Endothelial cell of umbilical vein (primary cell): ENCODE measurements at regions not wholly inside any gene's neighbourhood (a gene's known extent, or its start where the extent isn't known, plus 50 kb on each side); places are given as distances from the start of the nearest gene placed in this dataset.

Experiments used
- CTCF ChIP-seq, 2 donors: IDR thresholded peaks; 1 replicate in 1 of 2; 2 replicates in 1 of 2; pipeline ENCODE4 v1.5.1; 2011; ENCODE audit warnings: low read length in 2 of 2, mild to moderate bottlenecking in 2 of 2, moderate library complexity in 2 of 2, control low read depth in 1 of 2, inconsistent platforms in 1 of 2, low read depth in 1 of 2; ENCODE audit not compliant: insufficient read depth in 1 of 2; ENCODE audit errors: extremely low read depth in 1 of 2
- EZH2 ChIP-seq: IDR thresholded peaks from 2 replicates; pipeline ENCODE4 v1.6.1; 2012; ENCODE audit warnings: borderline replicate concordance, low read depth, mild to moderate bottlenecking, moderate library complexity, low read length, inconsistent platforms; ENCODE audit not compliant: severe bottlenecking
- GATA2 ChIP-seq: IDR thresholded peaks from 2 replicates; pipeline ENCODE4 v1.7.0; 2011; ENCODE audit warnings: low read depth, mild to moderate bottlenecking, moderate library complexity, mixed read lengths, low read length; ENCODE audit not compliant: insufficient read length, insufficient read depth
- JUN ChIP-seq: IDR thresholded peaks from 2 replicates; pipeline ENCODE4 v1.6.1; 2011; ENCODE audit warnings: borderline replicate concordance, low read depth; ENCODE audit not compliant: insufficient read length, insufficient read depth
- MAX ChIP-seq: IDR thresholded peaks from 2 replicates; pipeline ENCODE4 v1.6.1; 2011; ENCODE audit not compliant: insufficient read depth, insufficient read length
- POLR2A ChIP-seq: IDR thresholded peaks from 2 replicates; pipeline ENCODE4 v1.6.1; 2012; ENCODE audit warnings: low read depth, mild to moderate bottlenecking, control low read depth, low read length
- POLR2AphosphoS5 ChIP-seq: IDR thresholded peaks from 2 replicates; pipeline ENCODE4 v1.6.1; 2012; ENCODE audit warnings: low read depth, mild to moderate bottlenecking, control low read depth, low read length, moderate library complexity; ENCODE audit not compliant: insufficient read depth

- no peak for TF ChIP-seq CTCF (IDR thresholded peaks at IDR 0.05; ENCODE audit: extremely low read depth in 1 of 2, insufficient read depth in 1 of 2, low read depth in 1 of 2, low read length in 2 of 2)
- TF ChIP-seq EZH2, result no peak
- TF ChIP-seq POLR2A, result no peak
- no peak for TF ChIP-seq GATA2
- TF ChIP-seq MAX, result no peak
- TF ChIP-seq JUN, result no peak
- TF ChIP-seq POLR2AphosphoS5, result no peak
These were observed 1761.8 kb downstream of the SLITRK5 start for GRCh38 chr13:89432997-89433396.
